ENCODE measurements at regions not wholly inside any gene's neighbourhood (a gene's known extent, or its start where the extent isn't known, plus 50 kb on each side); places are given as distances from the start of the nearest gene placed in this dataset.

- DNase-seq (ENCODE audit: low spot score): no peak
- TF ChIP-seq CTCF (IDR thresholded peaks at IDR 0.05): no peak
- H3K4me3 ChIP-seq: no peak overlapping the region
- no peaks in the 10 kb centered on the region for H3K36me3 ChIP-seq
- no peaks in the 10 kb centered on the region for H3K4me1 ChIP-seq
- H3K9me3 ChIP-seq: no peaks in the 10 kb centered on the region
- no peak overlapping the region for H3K27ac ChIP-seq
- H3K27me3 ChIP-seq: no peaks in the 10 kb centered on the region
Measured at GRCh38 chr5:28269978-28270377, 1231.6 kb upstream of the CDH9 start.

- H3K9me3 ChIP-seq: no peaks in the 10 kb centered on the region
- no peaks in the 10 kb centered on the region for H3K36me3 ChIP-seq
- DNase-seq (ENCODE audit: low spot score): no peak
- TF ChIP-seq CTCF (IDR thresholded peaks at IDR 0.05): no peak
- no peaks in the 10 kb centered on the region for H3K4me1 ChIP-seq
- no peaks in the 10 kb centered on the region for H3K27me3 ChIP-seq
- no peak overlapping the region for H3K27ac ChIP-seq
- no peak overlapping the region for H3K4me3 ChIP-seq
Measured at GRCh38 chr5:28265877-28266276, 1227.5 kb upstream of the CDH9 start.

- H3K36me3 ChIP-seq: no peaks in the 10 kb centered on the region
- no peaks in the 10 kb centered on the region for H3K27me3 ChIP-seq
- no peaks in the 10 kb centered on the region for H3K9me3 ChIP-seq
- TF ChIP-seq CTCF (IDR thresholded peaks at IDR 0.05): no peak
- H3K27ac ChIP-seq: no peak overlapping the region
- no peaks in the 10 kb centered on the region for H3K4me1 ChIP-seq
- DNase-seq (ENCODE audit: low spot score): no peak
- no peak overlapping the region for H3K4me3 ChIP-seq
Measured at GRCh38 chr5:28254846-28255245, 1216.5 kb upstream of the CDH9 start.

- H3K4me1 ChIP-seq: no peaks in the 10 kb centered on the region
- no peaks in the 10 kb centered on the region for H3K9me3 ChIP-seq
- no peak overlapping the region for H3K27ac ChIP-seq
- TF ChIP-seq CTCF (IDR thresholded peaks at IDR 0.05): no peak
- no peaks in the 10 kb centered on the region for H3K36me3 ChIP-seq
- no peak overlapping the region for H3K4me3 ChIP-seq
- H3K27me3 ChIP-seq: no peaks in the 10 kb centered on the region
- DNase-seq (ENCODE audit: low spot score): no peak
Measured at GRCh38 chr5:28253431-28253830, 1215.0 kb upstream of the CDH9 start.

- no peaks in the 10 kb centered on the region for H3K4me1 ChIP-seq
- no peaks in the 10 kb centered on the region for H3K9me3 ChIP-seq
- H3K36me3 ChIP-seq: no peaks in the 10 kb centered on the region
- TF ChIP-seq CTCF (IDR thresholded peaks at IDR 0.05): no peak
- DNase-seq (ENCODE audit: low spot score): no peak
- no peak overlapping the region for H3K27ac ChIP-seq
- H3K4me3 ChIP-seq: no peak overlapping the region
- no peaks in the 10 kb centered on the region for H3K27me3 ChIP-seq
Measured at GRCh38 chr5:28249771-28250415, 1211.5 kb upstream of the CDH9 start.

GRCh38 chr5:28234356-28234968 is 1196.1 kb upstream of the CDH9 start:
- TF ChIP-seq CTCF (IDR thresholded peaks at IDR 0.05): no peak
- Histone ChIP-seq H3K36me3 (no peaks in the 10 kb centered on the region), H3K9me3 (no peaks in the 10 kb centered on the region), H3K4me3 (no peak overlapping the region), H3K4me1 (no peaks in the 10 kb centered on the region), H3K27me3 (no peaks in the 10 kb centered on the region), H3K27ac (no peak overlapping the region)
- no peak for DNase-seq (ENCODE audit: low spot score)
